ENCODE measurements at regions not wholly inside any gene's neighbourhood (a gene's known extent, or its start where the extent isn't known, plus 50 kb on each side); places are given as distances from the start of the nearest gene placed in this dataset.

DNA sequence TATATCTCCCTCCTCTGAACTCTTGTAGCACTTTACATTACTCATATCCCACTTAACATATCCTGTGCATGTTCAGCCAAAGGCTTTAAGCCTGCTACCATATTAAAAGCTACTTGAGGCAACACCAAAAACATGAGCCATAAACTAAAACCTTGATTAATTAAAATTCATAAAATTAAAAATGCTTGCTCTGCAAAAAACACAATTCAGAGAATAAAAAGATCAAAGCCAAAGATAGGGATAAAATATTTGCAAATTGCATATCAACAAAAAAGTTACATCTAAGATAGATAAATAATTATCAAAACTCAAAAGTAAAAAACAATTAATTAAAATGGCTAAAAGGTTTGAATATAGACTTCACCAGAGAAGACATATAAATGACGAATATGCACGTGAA is 495.4 kb upstream of the PIK3C3 start:
- no peak for DNase-seq (ENCODE audit: low spot score)
- ChIA-PET CTCF (no interaction called here), POLR2A (ENCODE audit: low non-redundant PET) (no interaction called here)
- H3K27ac ChIP-seq: no peak overlapping the region
- TF ChIP-seq, protein P1, sequence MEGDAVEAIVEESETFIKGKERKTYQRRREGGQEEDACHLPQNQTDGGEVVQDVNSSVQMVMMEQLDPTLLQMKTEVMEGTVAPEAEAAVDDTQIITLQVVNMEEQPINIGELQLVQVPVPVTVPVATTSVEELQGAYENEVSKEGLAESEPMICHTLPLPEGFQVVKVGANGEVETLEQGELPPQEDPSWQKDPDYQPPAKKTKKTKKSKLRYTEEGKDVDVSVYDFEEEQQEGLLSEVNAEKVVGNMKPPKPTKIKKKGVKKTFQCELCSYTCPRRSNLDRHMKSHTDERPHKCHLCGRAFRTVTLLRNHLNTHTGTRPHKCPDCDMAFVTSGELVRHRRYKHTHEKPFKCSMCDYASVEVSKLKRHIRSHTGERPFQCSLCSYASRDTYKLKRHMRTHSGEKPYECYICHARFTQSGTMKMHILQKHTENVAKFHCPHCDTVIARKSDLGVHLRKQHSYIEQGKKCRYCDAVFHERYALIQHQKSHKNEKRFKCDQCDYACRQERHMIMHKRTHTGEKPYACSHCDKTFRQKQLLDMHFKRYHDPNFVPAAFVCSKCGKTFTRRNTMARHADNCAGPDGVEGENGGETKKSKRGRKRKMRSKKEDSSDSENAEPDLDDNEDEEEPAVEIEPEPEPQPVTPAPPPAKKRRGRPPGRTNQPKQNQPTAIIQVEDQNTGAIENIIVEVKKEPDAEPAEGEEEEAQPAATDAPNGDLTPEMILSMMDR (conservative IDR thresholded peaks at IDR 0.05; ENCODE audit: low read depth): no peak

DNA sequence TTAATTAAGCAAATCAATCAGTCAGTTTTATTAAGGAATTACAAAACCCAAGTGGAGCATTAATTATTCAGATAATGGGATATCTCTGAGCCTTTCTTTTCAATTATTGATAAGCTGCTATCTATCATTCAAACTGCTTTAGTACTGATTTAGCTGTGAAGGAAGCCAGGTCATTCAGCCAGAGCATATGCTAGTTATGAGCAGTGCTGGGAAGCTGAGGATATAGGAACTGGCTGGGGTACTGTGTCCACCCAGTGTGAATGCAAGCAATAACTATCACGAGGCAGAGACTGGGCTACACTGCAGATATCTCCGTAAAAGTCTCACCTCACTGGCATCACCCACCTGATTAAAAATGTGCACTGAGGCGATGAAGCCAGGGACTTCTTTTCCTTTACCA is 496.7 kb upstream of the PIK3C3 start:
- DNase-seq (ENCODE audit: low spot score): no peak
- POLR2A ChIA-PET (ENCODE audit: low non-redundant PET): no interaction called here
- no peak overlapping the region for H3K27ac ChIP-seq
- TF ChIP-seq, protein P1 (conservative IDR thresholded peaks at IDR 0.05; ENCODE audit: low read depth): no peak
- CTCF ChIA-PET: no interaction called here

DNA sequence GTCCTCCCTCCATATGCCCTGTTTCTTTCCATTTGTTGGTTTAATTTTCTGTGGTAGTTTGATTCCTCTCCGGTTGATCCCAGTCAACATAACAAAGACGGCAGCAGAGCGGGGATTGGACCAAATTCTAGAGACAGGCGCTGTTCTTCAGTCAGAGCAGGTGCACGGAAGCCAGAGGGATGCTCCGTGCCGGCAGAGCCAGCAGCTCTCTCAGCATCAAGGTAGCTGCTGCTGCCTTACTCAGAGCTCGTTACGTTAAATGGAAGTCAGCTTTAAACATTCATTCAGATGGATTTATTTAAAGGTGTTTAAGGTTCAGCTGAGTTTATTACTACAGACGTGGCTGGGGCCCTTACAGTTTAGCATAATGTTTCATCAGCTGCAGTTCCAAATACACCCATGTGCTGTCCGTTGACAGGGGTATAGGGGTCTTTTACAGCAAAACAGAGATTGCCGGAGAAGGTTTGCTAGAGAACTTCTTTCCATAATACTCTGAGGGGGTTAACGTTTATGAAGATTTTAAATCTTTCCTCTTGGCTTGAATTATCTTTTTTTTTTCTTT is 497.2 kb upstream of the PIK3C3 start:
- TF ChIP-seq, protein P1 (conservative IDR thresholded peaks at IDR 0.05; ENCODE audit: low read depth): no peak
- no peak for DNase-seq (ENCODE audit: low spot score)
- H3K27ac ChIP-seq: no peak overlapping the region
- CTCF ChIA-PET: no interaction called here
- POLR2A ChIA-PET (ENCODE audit: low non-redundant PET): no interaction called here

DNA sequence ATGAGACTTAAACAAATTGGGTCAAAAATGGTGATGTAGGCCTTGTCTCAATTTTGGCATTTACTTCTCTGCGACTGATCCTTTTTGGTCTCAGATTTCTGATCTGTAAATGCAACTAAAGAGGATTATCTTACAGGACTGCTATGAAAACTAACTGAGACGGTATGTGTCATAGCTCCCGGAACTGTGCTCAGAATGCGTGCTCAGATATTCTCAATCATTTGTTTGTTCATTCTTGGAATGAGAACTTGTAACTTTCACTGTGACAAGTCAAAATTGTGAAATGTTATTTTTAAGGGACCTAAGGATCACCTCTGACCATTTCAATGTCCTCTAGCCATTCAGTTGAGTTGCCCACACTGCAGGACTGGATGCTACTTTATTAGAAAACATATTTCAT is 498.2 kb upstream of the PIK3C3 start:
- ChIA-PET CTCF (interaction anchor here (0.5 kb wide), 1 partner anchor 16 kb away, joined by 4 read pairs; no protein-coding TSS in a partner anchor), POLR2A (ENCODE audit: low non-redundant PET) (no interaction called here)
- TF ChIP-seq, protein P1 (conservative IDR thresholded peaks at IDR 0.05; ENCODE audit: low read depth): no peak
- H3K27ac ChIP-seq: no peak overlapping the region
- DNase-seq (ENCODE audit: low spot score): no peak

DNA sequence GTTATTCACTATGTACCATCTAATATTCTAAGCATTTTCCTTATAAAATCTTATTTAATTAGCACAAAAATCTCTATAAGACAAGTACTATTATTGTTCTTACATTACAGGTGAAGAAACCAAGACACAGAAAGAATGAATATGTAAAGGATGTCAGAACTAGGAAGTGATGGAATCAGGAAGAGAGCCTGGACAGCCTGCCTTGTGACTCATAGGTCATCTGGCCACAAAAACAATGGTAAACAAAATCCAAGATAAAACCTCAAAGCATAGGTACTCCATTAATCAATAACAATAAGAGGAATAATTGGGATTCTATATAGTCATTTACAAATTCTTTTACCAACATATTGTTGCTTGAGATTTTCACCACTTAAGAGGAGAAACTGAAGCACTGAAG is 505.4 kb upstream of the PIK3C3 start:
- ChIA-PET CTCF (no interaction called here), POLR2A (ENCODE audit: low non-redundant PET) (no interaction called here)
- no peak overlapping the region for H3K27ac ChIP-seq
- no peak for DNase-seq (ENCODE audit: low spot score)
- TF ChIP-seq, protein P1 (conservative IDR thresholded peaks at IDR 0.05; ENCODE audit: low read depth): no peak

DNA sequence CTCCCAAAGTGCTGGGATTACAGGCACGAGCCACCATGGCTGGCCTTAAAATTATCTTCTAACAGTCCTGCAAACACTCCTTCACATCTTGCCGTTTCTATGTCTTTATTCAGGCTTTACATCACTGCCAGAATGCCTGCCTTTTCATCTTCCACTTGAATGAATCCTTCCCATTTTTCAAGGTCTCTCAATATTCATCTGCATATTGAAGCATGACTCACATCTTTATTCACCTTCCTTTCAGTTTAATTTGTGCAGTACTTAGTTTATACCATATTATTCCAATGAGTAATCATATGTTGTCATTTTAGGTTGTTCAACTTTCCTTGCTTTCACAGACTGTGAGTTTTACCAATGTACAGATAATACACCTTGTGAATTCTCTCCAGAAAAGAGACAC is 510.1 kb upstream of the PIK3C3 start:
- ChIA-PET CTCF (no interaction called here), POLR2A (ENCODE audit: low non-redundant PET) (no interaction called here)
- DNase-seq (ENCODE audit: low spot score): no peak
- TF ChIP-seq, protein P1 (conservative IDR thresholded peaks at IDR 0.05; ENCODE audit: low read depth): no peak
- H3K27ac ChIP-seq: no peak overlapping the region

DNA sequence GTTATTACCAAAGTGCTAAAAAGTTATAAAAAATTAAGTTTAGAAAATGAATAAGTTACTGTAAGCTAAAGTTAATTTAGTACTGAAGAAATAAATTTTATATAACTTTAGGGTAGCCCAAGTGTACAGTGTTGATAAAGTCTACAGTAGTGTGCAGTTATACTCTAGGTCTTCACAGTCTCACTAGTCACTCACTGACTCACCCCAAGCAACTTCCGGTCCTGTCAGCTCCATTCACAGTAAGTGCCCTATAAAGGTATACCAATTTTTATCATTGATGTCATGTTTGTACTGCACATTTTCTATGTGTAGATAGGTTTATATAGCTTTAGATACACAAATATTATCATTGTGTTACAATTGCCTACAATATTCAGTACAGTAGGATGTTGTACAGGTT is 518.3 kb upstream of the PIK3C3 start:
- ChIA-PET POLR2A (ENCODE audit: low non-redundant PET) (no interaction called here), CTCF (no interaction called here)
- DNase-seq (ENCODE audit: low spot score): no peak
- TF ChIP-seq, protein P1 (conservative IDR thresholded peaks at IDR 0.05; ENCODE audit: low read depth): no peak
- no peak overlapping the region for H3K27ac ChIP-seq

Measured in RWPE1 (cell line).